Transverse colon (tissue), 4 donors: ENCODE measurements at regions not wholly inside any gene's neighbourhood (a gene's known extent, or its start where the extent isn't known, plus 50 kb on each side); places are given as distances from the start of the nearest gene placed in this dataset.

Experiments
- DNase-seq: peaks from one replicate; pipeline ENCODE4 v3.0.0-alpha.2; 2019
- H3K27ac ChIP-seq, 4 donors: fragments of 200-600 bp; sonication (generic); 2 replicates each; pipeline ENCODE4 v1.5.1; 2016 to 2018; ENCODE audit warnings: inconsistent platforms in 4 of 4
- H3K27me3 ChIP-seq: fragments of 200-600 bp; sonication (generic); 2 replicates; pipeline ENCODE4 v1.5.1; 2017; ENCODE audit warnings: inconsistent platforms
- H3K36me3 ChIP-seq, 4 donors: fragments of 200-600 bp; sonication (generic); 2 replicates each; pipeline ENCODE4 v1.5.1; 2017 to 2019; ENCODE audit warnings: inconsistent platforms in 4 of 4
- H3K4me1 ChIP-seq, 4 donors: fragments of 200-600 bp; sonication (generic); 2 replicates each; pipeline ENCODE4 v1.5.1; 2017 to 2020; ENCODE audit warnings: inconsistent platforms in 4 of 4
- H3K4me3 ChIP-seq, 4 donors: fragments of 200-600 bp; sonication (generic); 1 replicate in 1 of 4; 2 replicates in 3 of 4; pipeline versions ENCODE4 v1.5.1 to v1.6.1; 2017 to 2019; ENCODE audit warnings: inconsistent platforms in 4 of 4
- H3K9me3 ChIP-seq, 2 donors: fragments of 200-600 bp; sonication (generic); 2 replicates each; pipeline ENCODE4 v1.5.1; 2017 to 2019; ENCODE audit warnings: inconsistent platforms in 2 of 2
- EP300 ChIP-seq: sonication (generic); formaldehyde crosslinking; IDR thresholded peaks from one replicate; pipeline ENCODE4 v1.6.1; 2017; ENCODE audit warnings: antibody characterized with exemption, low read depth
- POLR2A ChIP-seq: fragments of 450-650 bp; IDR thresholded peaks from one replicate; pipeline ENCODE4 v1.6.1; 2016; ENCODE audit warnings: antibody characterized with exemption, mild to moderate bottlenecking, moderate library complexity
- POLR2AphosphoS5 ChIP-seq, 3 donors: sonication (generic); formaldehyde crosslinking; IDR thresholded peaks; one replicate each; pipeline ENCODE4 v1.6.1; 2016; ENCODE audit warnings: antibody characterized with exemption in 3 of 3
- WGBS, 2 donors: methylation state at CpG; one replicate each; pipeline ENCODE4 v1.1.5; 2018; ENCODE audit warnings: low coverage in 1 of 2; 5-methylcytosine and 5-hydroxymethylcytosine counted together
- in situ Hi-C, 4 donors: fragments of 200-750 bp; cut with MboI; loops; one replicate each; pipeline versions ENCODE4 v1.15.0 to v1.15.1; 2017; ENCODE audit warnings: low sequenced_read_pairs in 3 of 4, low pct_ligation_motif_present in 1 of 4, low pct_unique_long_range_greater_than_20kb in 1 of 4
- intact Hi-C: fragments of 100-400 bp; cut with DNase I; formaldehyde crosslinking; loops from one replicate; pipeline ENCODE4 v1.15.1; 2023; ENCODE audit warnings: low total_unique reads
- TF ChIP-seq, protein P1 (sequence below), 5 experiments: fragments of 200-600 bp in 3 of 5; fragments of 450-650 bp in 2 of 5; sonication (generic) in 3 of 5; IDR thresholded peaks; 1 replicate in 2 of 5; 2 replicates in 3 of 5; pipeline ENCODE4 v1.5.1; 2016 to 2017; ENCODE audit warnings: antibody characterized with exemption in 5 of 5, inconsistent platforms in 3 of 5, mild to moderate bottlenecking in 2 of 5, moderate library complexity in 1 of 5

DNA sequence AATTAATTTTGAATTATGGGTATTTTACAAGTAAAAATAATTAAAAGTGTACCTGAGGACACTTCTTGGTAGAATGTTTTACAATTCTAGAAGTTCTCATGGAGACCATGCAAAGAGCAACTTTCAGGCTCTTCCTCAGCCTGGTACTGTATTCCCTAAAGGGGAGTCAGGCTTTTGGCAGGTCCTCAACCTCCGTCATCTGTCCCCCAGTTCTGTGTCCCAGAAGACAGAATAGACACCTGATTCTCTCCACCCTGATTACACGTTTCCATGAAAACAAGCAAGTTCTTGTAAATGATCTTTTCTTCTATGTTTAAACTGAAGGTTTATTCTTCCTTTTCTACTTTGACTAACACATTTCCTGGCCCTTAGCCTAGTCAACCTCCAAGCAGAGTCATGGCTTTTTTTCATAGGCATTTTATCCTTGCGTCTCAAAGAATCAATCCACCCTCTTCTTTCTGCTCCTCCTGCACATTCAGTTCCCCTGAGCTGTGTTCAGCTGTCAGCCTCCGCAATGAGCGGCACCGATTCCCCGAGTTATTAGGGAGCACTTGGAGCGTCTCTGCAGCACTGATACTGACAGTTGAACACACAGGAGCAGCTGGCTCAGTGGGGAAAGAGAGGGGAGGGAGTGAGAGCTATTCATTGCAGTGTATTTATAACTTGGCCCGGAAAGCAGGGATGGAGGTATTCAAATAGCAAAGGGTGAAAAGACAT, 1082.4 kb upstream of the MAP3K7 start:
- Histone ChIP-seq H3K36me3 (no peaks in the 10 kb centered on the region), H3K4me3 (no peak overlapping the region), H3K4me1 (no peaks in the 10 kb centered on the region), H3K27me3 (no peaks in the 10 kb centered on the region), H3K27ac (no peak overlapping the region), H3K9me3 (no peaks in the 10 kb centered on the region)
- no peak for DNase-seq
- in situ Hi-C loops (no loop called here), intact Hi-C loops (no loop called here)
- 49 to 53% methylated on average over 8 to 9 of the region's 9 CpGs for WGBS, 2 donors
- no peak for TF ChIP-seq EP300
- TF ChIP-seq POLR2A = no peak
- TF ChIP-seq, protein P1, sequence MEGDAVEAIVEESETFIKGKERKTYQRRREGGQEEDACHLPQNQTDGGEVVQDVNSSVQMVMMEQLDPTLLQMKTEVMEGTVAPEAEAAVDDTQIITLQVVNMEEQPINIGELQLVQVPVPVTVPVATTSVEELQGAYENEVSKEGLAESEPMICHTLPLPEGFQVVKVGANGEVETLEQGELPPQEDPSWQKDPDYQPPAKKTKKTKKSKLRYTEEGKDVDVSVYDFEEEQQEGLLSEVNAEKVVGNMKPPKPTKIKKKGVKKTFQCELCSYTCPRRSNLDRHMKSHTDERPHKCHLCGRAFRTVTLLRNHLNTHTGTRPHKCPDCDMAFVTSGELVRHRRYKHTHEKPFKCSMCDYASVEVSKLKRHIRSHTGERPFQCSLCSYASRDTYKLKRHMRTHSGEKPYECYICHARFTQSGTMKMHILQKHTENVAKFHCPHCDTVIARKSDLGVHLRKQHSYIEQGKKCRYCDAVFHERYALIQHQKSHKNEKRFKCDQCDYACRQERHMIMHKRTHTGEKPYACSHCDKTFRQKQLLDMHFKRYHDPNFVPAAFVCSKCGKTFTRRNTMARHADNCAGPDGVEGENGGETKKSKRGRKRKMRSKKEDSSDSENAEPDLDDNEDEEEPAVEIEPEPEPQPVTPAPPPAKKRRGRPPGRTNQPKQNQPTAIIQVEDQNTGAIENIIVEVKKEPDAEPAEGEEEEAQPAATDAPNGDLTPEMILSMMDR (IDR thresholded peaks at IDR 0.05) = no peak
- TF ChIP-seq POLR2AphosphoS5 (IDR thresholded peaks at IDR 0.05) = no peak

- Histone ChIP-seq H3K4me3 (no peak overlapping the region), H3K27ac (no peak overlapping the region), H3K27me3 (no peaks in the 10 kb centered on the region), H3K9me3 (no peaks in the 10 kb centered on the region), H3K4me1 (no peaks in the 10 kb centered on the region), H3K36me3 (no peaks in the 10 kb centered on the region)
- no peak for DNase-seq
- intact Hi-C loops (no loop called here), in situ Hi-C loops (no loop called here)
- TF ChIP-seq POLR2AphosphoS5 (IDR thresholded peaks at IDR 0.05) (no peak), EP300 (no peak), POLR2A (no peak)
- TF ChIP-seq, protein P1 (IDR thresholded peaks at IDR 0.05) = no peak
- 77 to 83% methylated on average over 4 of the region's 4 CpGs for WGBS, 2 donors
Measured at GRCh38 chr6:91667596-91667995, 1080.7 kb upstream of the MAP3K7 start.

DNA sequence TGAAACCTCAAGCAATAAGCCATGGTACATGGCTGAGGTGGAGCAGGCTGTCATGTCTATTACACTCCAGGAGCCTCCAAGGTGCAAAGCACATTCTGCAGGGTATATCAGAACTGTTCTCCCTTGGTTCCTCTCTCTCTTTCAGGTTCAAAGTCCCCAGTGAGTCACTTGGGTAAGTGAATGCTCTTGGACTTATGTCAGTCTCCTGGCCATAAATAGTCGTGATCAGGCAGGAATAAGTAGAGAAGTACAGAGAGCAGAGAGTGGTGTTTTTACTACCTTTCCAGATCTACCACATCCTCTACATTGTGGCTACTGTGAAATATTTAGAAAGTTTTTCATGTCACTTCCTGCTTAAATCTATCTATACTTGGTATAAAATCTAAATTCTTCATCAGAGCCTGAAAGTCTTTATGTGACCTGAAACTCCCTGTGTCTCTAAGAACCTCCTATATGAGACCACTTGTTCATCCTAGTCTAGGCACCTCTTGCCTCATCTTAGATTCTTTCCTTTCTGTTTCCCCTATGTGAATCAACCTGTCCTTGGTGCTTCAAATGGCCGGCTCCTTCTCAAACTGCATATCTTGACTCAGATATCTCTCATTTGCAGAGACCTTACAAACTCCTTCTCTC, 1077.6 kb upstream of the MAP3K7 start:
- in situ Hi-C loops = no loop called here
- intact Hi-C loops = no loop called here
- H3K27me3 ChIP-seq = no peaks in the 10 kb centered on the region
- H3K4me3 ChIP-seq = no peak overlapping the region
- TF ChIP-seq, protein P1 (IDR thresholded peaks at IDR 0.05) = no peak
- TF ChIP-seq POLR2A (no peak), EP300 (no peak), POLR2AphosphoS5 (IDR thresholded peaks at IDR 0.05) (no peak)
- no peak for DNase-seq
- 54 to 65% methylated on average over 2 of the region's 2 CpGs for WGBS, 2 donors
- H3K9me3 ChIP-seq = no peaks in the 10 kb centered on the region
- H3K4me1 ChIP-seq = no peaks in the 10 kb centered on the region
- no peak overlapping the region for H3K27ac ChIP-seq
- H3K36me3 ChIP-seq = no peaks in the 10 kb centered on the region

DNA sequence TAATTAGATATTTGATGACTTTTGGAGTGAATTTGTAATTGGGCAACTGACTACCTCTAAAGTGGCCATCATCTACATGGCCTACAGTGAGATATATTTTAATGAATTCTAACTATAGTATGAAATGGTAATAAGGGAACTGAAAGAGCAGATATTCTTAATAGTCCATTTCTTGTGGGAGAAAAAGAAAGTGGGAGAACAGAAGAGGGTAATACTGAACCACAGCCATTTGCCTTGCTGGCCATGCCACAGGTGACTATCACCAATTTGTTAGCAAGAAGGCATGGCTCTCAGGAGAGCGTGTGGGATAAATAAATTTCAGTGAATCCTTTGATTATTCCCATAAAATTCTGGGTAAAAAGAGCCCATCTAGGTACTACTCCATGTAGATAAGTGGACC, 1074.0 kb upstream of the MAP3K7 start:
- DNase-seq = no peak
- no peak overlapping the region for H3K4me3 ChIP-seq
- in situ Hi-C loops (no loop called here), intact Hi-C loops (no loop called here)
- H3K4me1 ChIP-seq = no peaks in the 10 kb centered on the region
- no peaks in the 10 kb centered on the region for H3K27me3 ChIP-seq
- 71 to 92% methylated on average over 1 of the region's 1 CpG for WGBS, 2 donors
- H3K36me3 ChIP-seq = no peaks in the 10 kb centered on the region
- TF ChIP-seq POLR2AphosphoS5 (IDR thresholded peaks at IDR 0.05) = no peak
- no peak for TF ChIP-seq EP300
- TF ChIP-seq, protein P1 (IDR thresholded peaks at IDR 0.05) = no peak
- no peak for TF ChIP-seq POLR2A
- H3K9me3 ChIP-seq = no peaks in the 10 kb centered on the region
- H3K27ac ChIP-seq = no peak overlapping the region
